GM21717 (cell line): ENCODE measurements at regions not wholly inside any gene's neighbourhood (a gene's known extent, or its start where the extent isn't known, plus 50 kb on each side); places are given as distances from the start of the nearest gene placed in this dataset.

Experiments
- ATAC-seq: cut with Tn5 transposase; IDR thresholded peaks from one replicate; pipeline ENCODE4 v1.9.1; 2021; ENCODE audit warnings: mild to moderate bottlenecking, moderate library complexity; ENCODE audit not compliant: unreplicated experiment

- ATAC-seq, result no peak
These were observed 172.5 kb downstream of the QDPR start for GRCh38 chr4:17339376-17339775.

GRCh38 chr4:17336986-17337385, 174.9 kb downstream of the QDPR start:
- ATAC-seq, result peak; percentile 11

GRCh38 chr4:17336524-17336961, 175.3 kb downstream of the QDPR start:
- ATAC-seq, result peak; percentile 95

- ATAC-seq, result no peak
These were observed 175.8 kb downstream of the QDPR start for GRCh38 chr4:17336069-17336468.

GRCh38 chr4:17335371-17335770, 176.5 kb downstream of the QDPR start:
- no peak for ATAC-seq

- ATAC-seq, result no peak
These were observed 179.4 kb downstream of the QDPR start for GRCh38 chr4:17332478-17332877.

- no peak for ATAC-seq
These were observed 182.8 kb downstream of the QDPR start for GRCh38 chr4:17329046-17329445.

- ATAC-seq, result no peak
These were observed 183.6 kb downstream of the QDPR start for GRCh38 chr4:17328141-17328815.

- ATAC-seq, result no peak
These were observed 184.3 kb downstream of the QDPR start for GRCh38 chr4:17327591-17327990.

GRCh38 chr4:17326756-17327155, 185.1 kb downstream of the QDPR start:
- no peak for ATAC-seq

- no peak for ATAC-seq
These were observed 186.8 kb downstream of the QDPR start for GRCh38 chr4:17325098-17325497.

- no peak for ATAC-seq
These were observed 187.5 kb downstream of the QDPR start for GRCh38 chr4:17324386-17324830.

GRCh38 chr4:17323554-17324385, 188.1 kb downstream of the QDPR start:
- no peak for ATAC-seq

- ATAC-seq, result no peak
These were observed 189.4 kb downstream of the QDPR start for GRCh38 chr4:17322514-17322913.

- ATAC-seq, result no peak
These were observed 191.8 kb downstream of the QDPR start for GRCh38 chr4:17320046-17320445.

GRCh38 chr4:17317526-17317925, 194.4 kb downstream of the QDPR start:
- no peak for ATAC-seq

GRCh38 chr4:17316566-17316965, 195.3 kb downstream of the QDPR start:
- no peak for ATAC-seq

GRCh38 chr4:17315459-17315858, 196.4 kb downstream of the QDPR start:
- ATAC-seq, result no peak

- ATAC-seq, result no peak
These were observed 198.7 kb downstream of the QDPR start for GRCh38 chr4:17313194-17313593.

GRCh38 chr4:17310269-17310652, 201.6 kb downstream of the QDPR start:
- no peak for ATAC-seq

GRCh38 chr4:17309567-17310268, 202.2 kb downstream of the QDPR start:
- ATAC-seq, result no peak

- no peak for ATAC-seq
These were observed 210.0 kb downstream of the QDPR start for GRCh38 chr4:17301869-17302268.
